ENCODE measurements at regions not wholly inside any gene's neighbourhood (a gene's known extent, or its start where the extent isn't known, plus 50 kb on each side); places are given as distances from the start of the nearest gene placed in this dataset.

DNA sequence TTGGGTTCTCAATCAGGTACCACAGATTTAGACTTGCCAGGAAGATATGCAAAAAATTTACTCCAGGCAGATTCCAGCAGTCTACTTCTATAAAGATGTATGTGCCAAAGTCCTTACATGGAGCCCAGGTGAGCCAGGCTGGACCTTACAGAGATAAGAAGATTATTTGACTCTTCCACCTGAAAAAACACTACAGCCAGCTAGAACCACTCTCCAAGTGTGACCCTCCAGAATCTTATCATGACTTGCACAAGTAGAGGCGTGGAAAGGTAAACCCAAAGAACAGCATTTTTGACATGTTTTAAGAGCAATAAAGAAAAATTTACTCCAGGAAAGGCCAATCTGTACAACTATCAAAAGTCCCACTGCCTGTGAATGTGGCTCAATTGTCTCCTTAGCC lies 146.8 kb upstream of the DPT start:
- no peak for DNase-seq

DNA sequence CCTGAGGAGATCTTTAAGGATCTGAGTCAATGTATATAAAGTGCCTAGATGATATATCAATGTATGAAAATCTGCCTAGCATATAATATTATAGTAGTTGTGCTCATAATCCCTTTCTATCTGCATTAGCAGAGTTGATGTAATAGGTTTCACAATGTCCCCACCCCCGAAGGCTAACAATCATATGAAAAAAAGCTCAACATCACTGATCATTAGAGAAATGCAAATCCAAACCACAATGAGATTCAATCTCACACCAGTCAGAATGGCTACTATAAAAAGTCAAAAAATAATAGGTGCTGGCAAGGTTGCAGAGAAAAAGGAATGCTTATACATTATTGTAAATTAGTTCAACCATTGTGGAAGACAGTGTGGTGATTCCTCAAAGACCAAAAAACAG lies 147.8 kb upstream of the DPT start:
- DNase-seq = no peak

DNA sequence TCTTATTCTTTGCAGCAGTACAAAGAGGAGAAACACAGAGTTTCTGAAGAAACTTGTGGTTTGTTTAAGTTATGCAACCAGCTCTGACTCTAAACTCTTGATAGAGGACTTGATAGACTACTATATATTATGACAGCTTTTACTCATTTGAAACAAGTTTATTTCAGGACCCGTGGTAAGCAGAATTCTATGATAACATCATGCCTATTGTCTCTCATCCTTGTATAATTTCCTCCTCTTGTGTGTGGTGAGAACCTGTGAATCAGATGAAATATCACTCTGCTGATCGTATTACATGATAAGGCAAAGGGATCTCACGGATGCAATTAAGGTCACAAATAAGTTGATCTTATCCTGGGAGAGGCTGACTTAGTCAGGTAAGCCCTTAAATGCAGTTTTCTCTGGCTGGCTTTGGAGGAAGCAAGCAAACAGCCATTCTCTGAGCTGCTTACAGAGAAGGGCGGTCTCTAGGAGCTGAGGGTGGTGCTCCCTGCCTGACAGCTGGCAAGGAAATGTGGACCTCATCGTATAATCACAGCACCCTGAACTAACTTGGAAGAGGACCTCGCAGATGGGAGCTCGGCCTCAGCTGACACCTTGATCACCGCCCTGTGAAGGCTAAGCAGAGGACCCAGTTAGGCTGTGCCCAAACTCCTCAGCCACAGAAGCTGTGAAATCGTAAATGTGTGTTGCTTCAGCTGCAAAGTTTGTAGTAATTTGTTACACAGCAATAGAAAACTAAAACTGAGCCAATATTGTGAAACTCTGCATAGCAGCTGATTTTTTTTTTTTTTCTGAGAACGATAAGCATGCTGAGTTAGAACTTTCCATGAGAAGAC lies 151.1 kb upstream of the DPT start:
- DNase-seq = peak; percentile 30

DNA sequence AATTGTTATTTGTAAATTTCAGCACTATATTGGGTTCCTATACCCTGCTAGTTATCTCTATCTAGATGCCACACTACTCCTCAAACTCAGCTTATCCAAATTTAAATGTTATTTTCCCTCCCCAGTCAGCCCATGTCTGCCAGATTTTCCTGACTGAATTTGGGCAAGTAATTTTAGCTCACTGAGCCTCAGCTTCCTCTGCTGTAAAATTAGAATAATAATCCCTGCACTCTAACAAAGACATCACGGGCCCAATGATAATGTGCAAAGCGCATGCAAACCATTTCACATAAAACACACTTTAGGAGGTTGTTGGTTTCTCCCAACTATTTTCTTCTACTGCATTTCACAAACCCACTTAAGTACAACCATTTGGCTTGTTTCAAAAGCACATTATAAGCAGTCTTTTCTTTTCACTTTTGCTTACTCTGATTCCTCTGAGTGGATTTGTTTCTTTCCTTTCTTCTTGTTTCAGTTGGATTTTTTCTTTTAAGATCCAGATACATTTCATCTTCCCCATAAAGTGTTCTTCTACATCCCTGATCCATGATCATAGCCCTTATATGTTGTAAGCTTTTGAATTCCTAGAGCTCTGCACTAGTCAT lies 152.8 kb upstream of the DPT start:
- no peak for DNase-seq

DNA sequence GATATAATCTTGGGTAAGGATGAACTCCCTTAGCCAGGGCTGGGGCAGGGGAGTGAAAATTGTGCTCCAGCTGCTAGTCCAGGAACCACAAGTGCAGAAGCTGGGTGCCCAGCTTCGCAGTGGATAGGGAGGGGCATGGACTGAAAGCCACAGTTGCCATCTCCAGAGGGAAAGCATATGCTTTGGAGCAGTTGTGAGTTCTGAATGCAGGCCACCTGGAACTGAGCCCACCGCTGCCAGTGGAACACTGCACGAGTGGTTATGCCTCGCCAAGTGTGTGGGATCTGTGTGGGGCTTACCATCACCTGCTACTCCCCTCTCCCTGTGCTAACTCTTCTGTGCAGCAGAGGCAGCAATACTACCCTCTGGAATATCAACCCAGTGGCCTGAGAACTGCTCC lies 158.4 kb upstream of the DPT start:
- DNase-seq = no peak

DNA sequence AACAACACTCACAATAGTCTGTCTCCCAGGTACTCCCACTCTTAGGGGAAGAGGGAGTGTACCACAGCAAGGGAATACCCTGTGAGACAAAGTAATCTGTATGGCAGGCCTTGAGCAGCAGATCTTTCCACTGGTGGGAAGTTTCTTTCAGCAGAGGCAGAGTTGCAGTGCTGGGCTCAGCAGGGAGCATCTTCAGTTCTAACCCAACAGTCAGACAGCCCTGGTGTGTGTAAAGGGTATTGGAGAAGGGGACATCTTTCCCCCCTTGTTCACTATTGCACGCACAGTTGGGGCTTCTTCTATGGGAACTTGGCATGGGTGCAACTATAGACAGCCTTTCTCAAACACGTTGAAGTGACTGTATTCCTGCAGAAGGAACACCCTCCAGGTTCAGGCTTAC lies 159.4 kb upstream of the DPT start:
- DNase-seq = no peak

DNA sequence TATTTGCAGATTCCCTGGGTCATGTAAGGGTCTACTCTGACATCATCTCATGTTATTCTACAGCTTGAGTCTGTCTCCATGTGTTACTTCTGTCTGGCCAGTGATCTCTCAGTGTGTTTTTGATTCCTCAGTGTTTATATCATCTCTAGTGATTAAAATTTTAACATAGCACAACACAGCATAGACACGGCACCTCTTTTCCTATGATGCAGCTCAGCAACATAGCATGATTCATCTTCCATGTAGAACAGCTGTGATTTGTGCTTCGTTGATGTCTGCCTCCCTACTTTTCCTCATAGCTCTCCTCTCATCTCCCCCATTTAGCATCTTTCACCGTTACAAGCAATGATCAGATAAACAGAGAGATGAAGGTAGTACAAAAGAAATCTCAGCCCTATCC lies 163.9 kb upstream of the DPT start:
- DNase-seq = no peak

DNA sequence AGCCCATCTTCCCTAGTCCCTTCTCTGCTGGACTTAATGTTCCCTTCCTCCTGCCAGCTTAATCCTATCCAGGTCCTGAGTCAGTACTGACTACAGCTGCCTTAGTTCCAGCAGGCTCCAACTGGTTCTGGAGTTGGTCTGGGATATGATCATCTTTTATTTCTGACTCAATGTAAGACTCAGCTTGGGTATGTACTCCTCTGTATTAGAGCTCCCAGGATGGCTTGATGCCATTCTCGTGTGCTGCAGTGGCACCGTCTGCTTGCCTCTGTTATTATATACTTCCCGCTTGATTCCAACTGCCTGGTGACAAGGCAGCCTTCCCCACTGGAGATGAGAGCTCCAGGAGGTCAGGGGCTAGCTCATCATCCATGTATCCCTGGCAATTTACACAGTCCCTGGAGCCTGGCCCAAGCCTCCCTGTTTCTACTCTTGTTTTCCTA lies 164.4 kb upstream of the DPT start:
- DNase-seq = no peak

DNA sequence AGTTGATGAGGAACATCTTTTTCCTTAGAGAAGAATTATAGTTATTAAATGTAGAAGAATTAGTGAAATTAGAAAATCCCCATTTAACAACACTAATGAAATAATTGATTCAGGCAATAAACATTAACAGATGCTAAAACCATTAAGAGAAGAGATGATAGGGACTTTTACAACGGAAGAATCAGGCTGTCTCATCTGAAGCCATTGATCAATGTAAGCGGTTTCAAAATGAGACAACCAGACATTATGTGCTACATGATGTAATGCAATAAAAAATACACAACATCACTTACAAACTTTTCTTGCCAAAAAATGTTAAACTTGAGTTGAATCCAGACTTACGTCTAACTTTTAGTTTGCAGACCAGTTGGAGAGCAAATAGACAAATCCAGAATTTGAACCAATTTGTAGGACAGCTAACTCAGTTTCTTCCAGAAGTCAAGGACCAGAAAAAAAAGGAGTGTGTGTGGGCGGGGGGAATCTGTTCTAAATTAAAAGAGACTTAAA lies 165.4 kb upstream of the DPT start:
- DNase-seq = no peak

DNA sequence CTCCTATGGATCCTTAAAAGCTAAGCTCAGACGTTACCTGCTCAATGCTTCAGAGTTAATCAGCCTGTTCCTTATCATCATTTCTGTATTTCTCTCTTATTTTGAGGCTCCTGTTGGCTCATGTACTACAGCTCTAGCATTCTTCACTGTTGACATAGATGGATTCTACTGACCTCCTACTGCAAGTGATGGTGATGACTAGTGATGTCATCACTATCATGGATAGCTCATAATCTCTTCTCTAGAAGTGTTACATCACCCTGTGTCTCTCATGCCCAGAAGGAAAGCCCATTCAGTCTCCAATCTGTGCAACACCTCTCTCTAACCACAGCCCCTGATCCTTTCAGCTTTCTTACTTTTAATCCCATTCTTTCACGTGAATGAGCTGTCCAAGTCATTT lies 168.2 kb upstream of the DPT start:
- no peak for DNase-seq

DNA sequence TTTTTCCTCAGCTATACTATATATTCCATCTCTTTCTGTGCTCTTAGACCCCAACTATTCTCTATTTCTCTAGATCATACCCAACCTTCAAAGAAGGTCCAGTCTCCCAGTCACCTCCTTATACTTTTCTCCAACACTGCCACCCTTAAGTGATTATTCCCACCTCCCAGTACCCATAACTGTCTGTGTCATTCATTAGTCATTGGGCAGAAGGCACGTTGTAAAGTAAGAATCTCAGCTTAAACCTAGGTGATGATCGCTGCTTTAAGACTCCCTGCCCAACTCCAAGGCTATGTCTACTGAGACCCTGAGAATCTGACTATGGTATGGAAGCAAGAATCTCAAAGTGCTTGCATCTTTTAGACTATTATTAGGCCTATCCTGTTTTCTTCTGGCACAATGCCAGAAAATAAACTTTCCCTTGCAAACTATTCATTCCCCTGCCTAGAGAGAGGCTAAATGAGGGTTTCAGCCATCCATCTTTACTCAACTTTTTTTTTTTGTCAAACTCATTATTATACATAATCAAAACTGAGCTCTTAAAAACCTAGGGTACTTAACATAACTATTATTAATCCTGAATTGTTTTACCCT lies 174.3 kb upstream of the DPT start:
- no peak for DNase-seq

DNA sequence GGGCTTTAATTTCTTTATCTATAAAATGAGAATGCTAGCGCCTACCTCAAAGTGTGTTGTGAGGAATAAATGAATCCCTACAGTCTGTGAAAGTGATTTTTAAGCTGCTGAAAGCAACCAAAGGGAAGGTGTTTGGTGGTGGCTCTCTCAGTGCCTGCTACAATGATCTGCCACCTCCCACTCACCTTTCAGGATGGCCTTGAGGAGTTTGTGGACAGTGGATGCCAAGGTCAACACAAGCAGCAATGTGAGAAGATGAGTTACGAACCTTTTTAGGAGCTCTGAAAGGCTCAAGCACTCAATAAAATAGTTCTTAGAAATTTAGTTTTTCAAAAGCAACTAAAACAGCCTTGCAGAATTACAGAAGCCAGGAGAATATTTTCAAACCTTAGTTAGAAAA lies 176.6 kb upstream of the DPT start:
- no peak for DNase-seq

DNA sequence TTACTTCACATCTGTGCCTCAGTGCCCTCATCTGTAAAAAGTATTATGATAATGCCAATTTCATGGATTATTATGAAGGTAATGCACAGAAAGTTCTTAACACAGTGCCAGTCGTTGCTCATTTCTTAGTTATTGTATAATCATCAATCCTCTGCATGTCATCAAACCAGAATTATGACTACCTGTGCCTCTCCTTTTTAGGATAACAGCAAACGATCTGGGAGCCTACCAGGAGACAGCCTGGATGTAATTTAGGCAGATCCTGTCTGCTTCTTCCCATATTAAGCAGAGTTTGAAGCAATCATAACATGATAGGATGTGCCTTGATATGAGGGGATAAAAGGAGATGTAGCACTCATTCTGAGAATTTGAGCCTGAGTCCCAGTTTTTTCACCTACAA lies 177.4 kb upstream of the DPT start:
- no peak for DNase-seq

DNA sequence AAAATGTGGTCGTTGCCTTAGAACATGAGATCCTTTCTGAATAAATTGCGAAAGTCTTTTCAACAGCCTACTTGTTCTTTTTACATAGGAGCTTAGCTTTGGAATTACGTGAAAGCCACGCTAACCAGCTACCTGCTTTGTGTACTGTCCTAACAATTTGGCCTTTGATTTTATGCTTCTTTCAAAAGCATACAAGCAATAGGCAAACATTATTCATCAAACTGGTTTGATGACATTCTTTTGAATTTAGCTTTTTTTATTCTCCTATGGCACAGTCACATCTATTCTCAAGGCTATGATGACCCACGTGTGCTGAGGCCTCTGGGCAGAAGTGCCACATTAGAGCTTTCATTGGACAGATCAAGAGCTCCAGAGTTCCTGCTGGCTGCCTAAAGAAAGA lies 178.0 kb upstream of the DPT start:
- no peak for DNase-seq

DNA sequence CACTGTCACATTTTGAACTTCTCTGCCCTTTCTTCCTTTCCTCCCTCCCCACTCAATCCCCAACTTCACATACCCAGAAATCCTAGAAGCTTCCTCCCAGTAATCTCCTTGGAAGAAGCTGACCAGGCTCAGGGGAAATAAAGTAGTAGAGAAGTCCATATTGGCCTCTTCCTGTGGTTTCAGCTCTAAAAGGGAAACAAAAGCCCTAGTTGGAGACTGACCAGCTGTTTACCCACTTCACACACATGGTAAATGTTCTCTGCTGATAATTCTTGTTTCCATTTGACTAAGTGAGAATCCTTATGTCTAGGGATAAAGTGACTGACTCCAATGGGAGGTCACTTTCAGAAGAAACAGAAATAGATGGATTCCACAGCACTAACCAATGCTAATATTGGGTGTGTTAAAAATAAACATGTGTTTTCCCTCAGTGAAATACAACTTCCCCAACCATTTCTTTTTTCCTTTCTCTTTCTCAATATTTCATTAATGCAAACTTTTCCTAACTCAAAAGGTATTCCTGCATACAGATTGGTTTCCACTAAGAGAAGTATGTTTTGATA lies 178.9 kb upstream of the DPT start:
- no peak for DNase-seq

DNA sequence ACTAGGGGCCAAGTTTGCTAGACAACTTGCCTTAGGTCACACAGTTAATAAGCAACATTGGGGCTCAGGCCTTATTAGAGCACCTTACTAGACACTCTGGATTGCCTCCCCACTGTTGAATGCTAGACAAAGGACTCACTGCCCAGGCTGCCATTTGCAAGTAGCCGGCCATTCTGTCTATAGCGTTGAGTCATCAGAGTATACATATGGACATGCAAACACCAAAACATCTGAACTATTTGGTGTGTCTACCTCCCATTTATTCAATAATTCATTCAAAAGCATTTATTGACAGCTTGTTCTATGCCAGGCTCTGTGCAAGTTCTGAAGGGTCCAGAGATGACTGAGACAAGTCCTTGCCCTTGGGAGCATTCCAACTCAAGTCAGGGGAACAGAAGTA lies 181.4 kb upstream of the DPT start:
- DNase-seq = no peak

DNA sequence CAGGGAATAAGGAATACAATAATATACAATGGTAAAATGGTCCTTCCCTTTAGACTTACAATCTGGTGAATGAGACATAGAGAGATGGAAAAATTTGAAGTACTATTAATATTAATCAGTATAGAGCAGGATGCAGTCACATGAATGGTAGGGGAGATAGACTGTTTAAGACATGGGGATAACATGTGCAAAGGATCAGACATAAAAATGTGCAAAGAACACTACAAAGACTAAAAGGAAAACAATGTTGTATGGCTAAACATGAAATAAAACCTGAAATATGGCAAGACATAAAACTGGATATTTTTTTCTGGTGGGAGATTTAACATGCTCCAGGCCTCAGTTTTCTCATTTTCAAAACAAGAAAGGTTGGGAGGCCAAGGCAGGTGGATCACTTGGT lies 182.4 kb upstream of the DPT start:
- no peak for DNase-seq

DNA sequence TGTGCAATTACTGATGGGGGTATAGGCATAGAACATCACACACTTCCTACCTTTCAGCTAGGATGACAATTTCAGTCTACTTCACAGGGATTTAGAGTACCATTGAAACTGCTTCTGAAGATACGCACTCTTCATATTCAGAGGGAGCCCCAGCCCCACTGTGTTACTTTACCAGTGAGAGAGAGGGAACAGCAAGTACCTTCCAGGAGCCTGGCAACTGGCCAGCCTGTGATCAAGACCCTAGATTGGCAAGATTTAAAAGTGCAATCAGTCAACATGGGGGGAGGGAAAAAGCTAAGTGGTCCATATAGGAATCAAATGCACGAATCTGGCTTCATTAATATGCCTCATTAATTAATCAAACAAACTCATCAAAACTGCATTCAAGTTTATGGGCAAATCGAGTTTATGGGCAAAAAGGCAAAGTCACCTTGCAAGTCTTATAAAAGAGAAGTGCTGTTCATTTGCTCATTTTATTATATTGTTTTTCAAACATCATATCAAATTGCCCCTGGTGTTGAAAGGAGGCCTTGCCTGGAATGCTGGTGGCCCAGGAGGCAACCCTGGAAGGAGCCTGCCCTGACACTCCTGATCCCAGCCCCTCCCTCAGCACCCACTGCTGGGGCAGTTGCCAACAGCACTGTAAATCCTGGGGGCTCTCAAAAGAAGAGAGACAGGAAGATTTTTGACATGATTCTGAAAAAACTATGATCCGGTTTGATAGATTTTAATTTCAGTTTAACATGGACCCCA lies 184.9 kb upstream of the DPT start:
- DNase-seq = no peak

DNA sequence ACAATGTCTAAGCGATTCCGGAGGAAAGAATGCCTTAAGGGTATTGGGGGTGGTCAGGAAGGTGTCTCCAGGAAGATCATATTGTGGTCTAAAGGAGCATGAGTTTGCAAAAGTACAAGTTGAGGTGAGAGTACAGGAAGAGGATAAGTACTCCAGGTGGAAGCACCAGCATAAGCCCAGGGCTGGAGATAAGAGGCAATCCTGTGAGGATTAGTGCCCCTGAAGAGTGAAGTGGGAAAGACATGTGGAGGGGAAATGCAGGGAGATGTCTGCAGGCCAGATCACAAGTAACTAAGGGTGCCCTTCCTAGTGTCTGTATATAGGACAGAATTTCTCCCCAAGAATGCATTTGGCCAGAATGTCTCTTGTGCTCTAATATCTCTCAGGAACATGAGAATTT lies 188.3 kb upstream of the DPT start:
- DNase-seq = no peak

DNA sequence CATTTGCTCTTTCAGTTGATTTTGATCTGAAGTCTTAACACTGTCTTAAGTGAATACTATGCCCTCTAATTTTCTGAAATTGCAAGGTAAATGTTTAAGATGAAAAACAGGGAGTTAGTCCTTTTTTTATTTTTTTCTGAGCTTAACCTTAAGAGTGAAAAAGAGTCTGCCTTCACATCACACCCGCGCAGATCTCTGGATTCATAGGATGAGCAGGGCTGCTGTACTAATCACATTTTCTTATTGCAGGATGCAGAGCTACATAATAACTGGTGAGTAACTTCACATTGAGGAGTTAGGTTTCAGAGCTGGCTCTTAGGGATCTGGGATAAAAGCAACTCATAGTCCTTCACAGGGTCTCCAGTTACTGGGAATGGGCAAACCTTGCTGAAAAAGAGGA lies 188.7 kb upstream of the ATP1B1 start:
- DNase-seq = no peak

DNA sequence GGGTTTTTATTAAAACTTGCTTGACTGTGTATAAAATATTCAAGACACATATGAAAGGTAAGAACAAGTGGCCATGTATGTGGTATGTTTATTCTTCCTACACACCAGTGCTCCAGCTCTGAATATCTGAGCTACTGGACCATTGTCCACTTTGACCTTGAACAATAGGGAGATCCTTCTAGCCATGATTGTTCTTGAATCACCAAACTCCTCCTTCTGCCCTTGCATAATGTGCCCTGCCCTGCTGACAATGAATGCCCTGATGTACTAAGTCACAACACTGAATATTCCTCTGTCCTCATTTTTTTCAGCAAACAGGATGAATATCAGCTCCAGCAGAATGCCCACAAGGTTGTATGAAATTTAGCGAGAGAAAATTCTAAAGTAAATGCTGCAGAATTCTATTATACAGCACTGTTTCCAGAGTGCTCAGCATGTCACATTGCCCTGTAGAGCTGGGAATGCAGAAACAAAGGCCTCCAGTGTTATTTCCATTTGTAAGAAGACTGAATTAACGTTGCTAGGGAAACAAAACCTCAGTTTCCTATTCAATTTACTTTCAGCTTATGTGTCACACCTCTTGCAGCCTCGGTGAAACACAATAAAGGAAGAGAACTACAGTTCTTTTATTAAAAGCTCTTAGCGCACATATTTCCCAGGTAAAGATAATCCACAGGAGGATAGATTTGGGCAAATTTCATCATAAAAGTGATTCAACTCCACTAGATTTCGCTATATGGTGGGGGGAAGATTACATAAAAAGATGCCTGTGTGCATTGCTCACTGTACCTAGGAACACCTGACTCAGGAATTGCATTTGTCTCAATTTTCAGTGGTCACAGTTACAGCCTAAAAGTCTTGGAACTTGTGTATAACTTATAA lies 187.4 kb upstream of the ATP1B1 start:
- no peak for DNase-seq

DNA sequence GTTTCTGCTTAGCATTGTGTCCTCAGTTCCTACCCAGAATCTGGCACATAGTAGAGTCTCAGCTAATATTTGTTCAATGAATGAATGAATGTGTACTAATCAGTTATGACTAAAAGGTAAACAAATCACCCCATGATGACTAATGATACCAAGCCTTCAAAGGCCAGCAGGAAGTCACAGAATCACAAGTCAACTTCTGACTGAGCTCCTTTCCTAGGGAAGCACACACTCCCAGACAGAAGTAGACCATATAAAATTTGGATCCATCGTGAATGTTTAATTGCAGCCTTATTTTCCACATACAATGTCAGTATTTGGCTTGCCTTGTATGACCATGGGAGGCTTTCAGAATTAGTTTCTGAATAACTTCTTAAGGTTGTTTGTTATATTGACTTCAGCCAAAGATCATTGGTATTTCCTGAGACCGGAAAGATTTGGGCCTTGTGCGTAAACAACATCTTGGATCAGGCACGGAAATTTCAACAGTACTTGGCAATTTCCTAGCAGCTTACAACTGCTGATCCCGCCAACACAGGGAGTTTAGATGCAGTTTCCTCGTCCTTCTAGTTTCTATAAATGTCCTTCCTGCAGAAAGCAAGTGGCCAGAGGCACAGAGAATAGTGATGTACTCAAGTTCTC lies 185.9 kb upstream of the ATP1B1 start:
- DNase-seq = no peak

Measured in NCI-H2171 (cell line).